Cardiac muscle cell (in vitro differentiated cells and primary cell): ENCODE measurements at regions not wholly inside any gene's neighbourhood (a gene's known extent, or its start where the extent isn't known, plus 50 kb on each side); places are given as distances from the start of the nearest gene placed in this dataset.

Experiments used
- DNase-seq, 2 donors: peaks; one replicate each; pipeline versions ENCODE4 v3.0.0 to v3.0.0-alpha.2; 2010 to 2017; ENCODE audit warnings: low read depth in 1 of 2, low spot score in 1 of 2
- H3K27ac ChIP-seq: fragments of 200-600 bp; sonication (generic); 2 replicates; pipeline ENCODE4 v1.5.1; 2016
- H3K27me3 ChIP-seq: fragments of 200-600 bp; sonication (generic); 2 replicates; pipeline ENCODE4 v1.6.0; 2016; ENCODE audit warnings: control low read depth
- H3K36me3 ChIP-seq: fragments of 200-600 bp; sonication (generic); 2 replicates; pipeline ENCODE4 v1.5.1; 2016; ENCODE audit warnings: control low read depth
- H3K4me1 ChIP-seq: fragments of 200-600 bp; sonication (generic); 2 replicates; pipeline ENCODE4 v1.8.1; 2017; ENCODE audit warnings: low read depth, mild to moderate bottlenecking, mixed run types
- H3K4me3 ChIP-seq: fragments of 200-600 bp; sonication (generic); 2 replicates; pipeline ENCODE4 v1.5.1; 2016; ENCODE audit warnings: mild to moderate bottlenecking
- H3K9me3 ChIP-seq: fragments of 200-600 bp; sonication (generic); 2 replicates; pipeline ENCODE4 v1.5.1; 2017; ENCODE audit warnings: low read depth, mild to moderate bottlenecking, control low read depth
- CTCF ChIP-seq: IDR thresholded peaks from 2 replicates; pipeline ENCODE4 v1.5.1; 2012; ENCODE audit warnings: low read depth, mild to moderate bottlenecking, low read length

GRCh38 chr12:93154753-93155480 is 222.8 kb upstream of the NUDT4 start:
- Histone ChIP-seq H3K4me3 (no peak overlapping the region), H3K9me3 (no peaks in the 10 kb centered on the region), H3K36me3 (no peaks in the 10 kb centered on the region), H3K4me1 (no peaks in the 10 kb centered on the region), H3K27me3 (no peaks in the 10 kb centered on the region), H3K27ac (no peak overlapping the region)
- peak in 1 of 2 donors; percentile 67 for DNase-seq
- no peak for TF ChIP-seq CTCF

- Histone ChIP-seq H3K27ac (no peak overlapping the region), H3K4me1 (no peaks in the 10 kb centered on the region), H3K9me3 (no peaks in the 10 kb centered on the region), H3K27me3 (no peaks in the 10 kb centered on the region), H3K36me3 (no peaks in the 10 kb centered on the region), H3K4me3 (no peak overlapping the region)
- DNase-seq: no peak
- no peak for TF ChIP-seq CTCF
These were observed 221.5 kb upstream of the NUDT4 start for GRCh38 chr12:93156086-93156716.

- no peak for TF ChIP-seq CTCF
- H3K9me3 ChIP-seq: no peaks in the 10 kb centered on the region
- H3K4me1 ChIP-seq: no peaks in the 10 kb centered on the region
- no peaks in the 10 kb centered on the region for H3K27me3 ChIP-seq
- no peak for DNase-seq
- H3K36me3 ChIP-seq: no peaks in the 10 kb centered on the region
- no peak overlapping the region for H3K4me3 ChIP-seq
- H3K27ac ChIP-seq: no peak overlapping the region
These were observed 220.4 kb upstream of the NUDT4 start for GRCh38 chr12:93157279-93157678.

- Histone ChIP-seq H3K27me3 (no peaks in the 10 kb centered on the region), H3K4me3 (no peak overlapping the region), H3K27ac (no peak overlapping the region), H3K4me1 (no peaks in the 10 kb centered on the region), H3K36me3 (no peaks in the 10 kb centered on the region), H3K9me3 (no peaks in the 10 kb centered on the region)
- no peak for DNase-seq
- TF ChIP-seq CTCF: no peak
These were observed 219.5 kb upstream of the NUDT4 start for GRCh38 chr12:93158065-93158843.

GRCh38 chr12:93163260-93164036 is 214.3 kb upstream of the NUDT4 start:
- Histone ChIP-seq H3K27ac (no peak overlapping the region), H3K4me1 (peaks cover 13% of the 10 kb centered on the region), H3K27me3 (no peaks in the 10 kb centered on the region), H3K36me3 (no peaks in the 10 kb centered on the region), H3K9me3 (no peaks in the 10 kb centered on the region), H3K4me3 (no peak overlapping the region)
- no peak for DNase-seq
- no peak for TF ChIP-seq CTCF
